GM12891 (cell line): ENCODE measurements at regions not wholly inside any gene's neighbourhood (a gene's known extent, or its start where the extent isn't known, plus 50 kb on each side); places are given as distances from the start of the nearest gene placed in this dataset.

Experiments
- DNase-seq: peaks from one replicate; pipeline ENCODE4 v3.0.0; 2011; ENCODE audit warnings: low spot score; ENCODE audit not compliant: insufficient read length
- FAIRE-seq: peaks from 2 replicates; lab custom pipeline; 2011; peaks lifted over from hg19 to GRCh38; lab: Jason Lieb, UNC
- PAX5 ChIP-seq: IDR thresholded peaks from 2 replicates; pipeline ENCODE4 v1.6.1; 2011; ENCODE audit warnings: low read length, moderate library complexity, mild to moderate bottlenecking; ENCODE audit not compliant: insufficient read depth, severe bottlenecking
- POLR2A ChIP-seq: IDR thresholded peaks from 2 replicates; pipeline ENCODE4 v1.6.1; 2011; ENCODE audit warnings: low read depth, low read length, control low read depth
- POLR2AphosphoS5 ChIP-seq: IDR thresholded peaks from 2 replicates; pipeline ENCODE4 v1.6.1; 2011; ENCODE audit warnings: low read depth, low read length, control low read depth
- POU2F2 ChIP-seq: IDR thresholded peaks from 2 replicates; pipeline ENCODE4 v1.6.1; 2011; ENCODE audit warnings: low read depth, mild to moderate bottlenecking, control low read depth, low read length, moderate library complexity
- SPI1 ChIP-seq: IDR thresholded peaks from 2 replicates; pipeline ENCODE4 v1.6.1; 2011; ENCODE audit warnings: low read depth, low read length, control low read depth
- TAF1 ChIP-seq: IDR thresholded peaks from 2 replicates; pipeline ENCODE4 v1.6.1; 2011; ENCODE audit warnings: low read depth, low read length, control low read depth

GRCh38 chr2:155218945-155219344 is 520.5 kb downstream of the KCNJ3 start:
- no peak for FAIRE-seq
- no peak for DNase-seq
- TF ChIP-seq POLR2AphosphoS5: no peak
- TF ChIP-seq PAX5: no peak
- TF ChIP-seq POLR2A: no peak
- no peak for TF ChIP-seq POU2F2
- TF ChIP-seq TAF1: no peak
- no peak for TF ChIP-seq SPI1

GRCh38 chr2:155218292-155218924 is 519.9 kb downstream of the KCNJ3 start:
- TF ChIP-seq PAX5 (no peak), SPI1 (0 out of 2 replicates have a peak, but pooled peaks have one; percentile 22), POLR2A (no peak), TAF1 (no peak), POU2F2 (no peak), POLR2AphosphoS5 (no peak)
- FAIRE-seq: no peak
- DNase-seq: no peak

- no peak for DNase-seq
- FAIRE-seq: no peak
- no peak for TF ChIP-seq POLR2A
- TF ChIP-seq POLR2AphosphoS5: no peak
- TF ChIP-seq POU2F2: no peak
- TF ChIP-seq PAX5: no peak
- no peak for TF ChIP-seq SPI1
- no peak for TF ChIP-seq TAF1
These were observed 516.7 kb downstream of the KCNJ3 start for GRCh38 chr2:155215037-155215707.

GRCh38 chr2:155209696-155210450 is 511.4 kb downstream of the KCNJ3 start:
- FAIRE-seq: no peak
- DNase-seq: no peak

GRCh38 chr2:155203178-155203577 is 504.7 kb downstream of the KCNJ3 start:
- FAIRE-seq (no peak), DNase-seq (no peak)
- TF ChIP-seq PAX5: no peak
- TF ChIP-seq POU2F2: no peak
- no peak for TF ChIP-seq TAF1
- TF ChIP-seq SPI1: no peak
- TF ChIP-seq POLR2A: no peak
- no peak for TF ChIP-seq POLR2AphosphoS5

More at GRCh38 chr2:155209696-155210450, 511.4 kb downstream of the KCNJ3 start:
- no peak for TF ChIP-seq TAF1
- no peak for TF ChIP-seq SPI1
- no peak for TF ChIP-seq POLR2A

GRCh38 chr2:155200753-155201152 is 502.3 kb downstream of the KCNJ3 start:
- FAIRE-seq (no peak), DNase-seq (no peak)
- no peak for TF ChIP-seq SPI1
- TF ChIP-seq PAX5: no peak
- TF ChIP-seq TAF1: no peak
- TF ChIP-seq POU2F2: no peak
- TF ChIP-seq POLR2AphosphoS5: no peak
- TF ChIP-seq POLR2A: no peak

- TF ChIP-seq POU2F2: no peak
- no peak for TF ChIP-seq POLR2A
- no peak for TF ChIP-seq SPI1
- TF ChIP-seq TAF1: no peak
- TF ChIP-seq PAX5: no peak
- TF ChIP-seq POLR2AphosphoS5: no peak
- DNase-seq: no peak
- FAIRE-seq: no peak
These were observed 491.8 kb downstream of the KCNJ3 start for GRCh38 chr2:155190342-155190741.

- TF ChIP-seq PAX5 (no peak), POLR2AphosphoS5 (no peak), SPI1 (no peak), POU2F2 (no peak), TAF1 (no peak), POLR2A (no peak)
- no peak for DNase-seq
- no peak for FAIRE-seq
These were observed 480.4 kb downstream of the KCNJ3 start for GRCh38 chr2:155178921-155179320.

- DNase-seq (no peak), FAIRE-seq (no peak)
- no peak for TF ChIP-seq TAF1
- no peak for TF ChIP-seq PAX5
- no peak for TF ChIP-seq POLR2AphosphoS5
- no peak for TF ChIP-seq POLR2A
- no peak for TF ChIP-seq POU2F2
- TF ChIP-seq SPI1: no peak
These were observed 477.9 kb downstream of the KCNJ3 start for GRCh38 chr2:155176345-155176744.

GRCh38 chr2:155169317-155169716 is 470.8 kb downstream of the KCNJ3 start:
- DNase-seq (no peak), FAIRE-seq (no peak)
- TF ChIP-seq POLR2A (no peak), PAX5 (no peak), POLR2AphosphoS5 (no peak), SPI1 (no peak), TAF1 (no peak), POU2F2 (no peak)

- DNase-seq: no peak
- FAIRE-seq: no peak
- TF ChIP-seq POU2F2: no peak
- no peak for TF ChIP-seq PAX5
- no peak for TF ChIP-seq POLR2A
- TF ChIP-seq POLR2AphosphoS5: no peak
- no peak for TF ChIP-seq SPI1
These were observed 464.0 kb downstream of the KCNJ3 start for GRCh38 chr2:155162494-155162893.
